ENCODE measurements at regions not wholly inside any gene's neighbourhood (a gene's known extent, or its start where the extent isn't known, plus 50 kb on each side); places are given as distances from the start of the nearest gene placed in this dataset.
"Not testable (repeated sequence)": the region's sequence is repeated elsewhere in the genome, so short reads cannot be mapped to it uniquely, and the experiment has no call there.

DNA sequence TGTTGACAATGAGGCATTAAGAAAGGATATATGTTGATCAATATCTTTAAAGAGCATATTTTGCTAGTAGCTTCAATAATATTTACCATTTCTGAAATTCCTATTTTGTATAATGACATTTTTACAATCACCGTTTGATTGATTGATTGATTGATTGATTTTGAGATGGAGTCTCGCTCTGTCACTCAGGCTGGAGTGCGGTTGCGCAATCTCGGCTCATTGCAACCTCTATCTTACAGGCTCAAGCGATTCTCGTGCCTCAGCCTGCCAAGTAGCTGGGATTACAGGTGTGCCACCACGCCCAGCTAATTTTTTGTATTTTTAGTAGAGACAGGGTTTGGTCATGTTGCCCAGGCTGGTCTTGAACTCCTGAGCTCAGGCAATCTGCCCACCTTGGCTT, 150.9 kb upstream of the TEX13D start:
- H3K4me3 ChIP-seq, H3K27ac ChIP-seq: not testable (repeated sequence)

DNA sequence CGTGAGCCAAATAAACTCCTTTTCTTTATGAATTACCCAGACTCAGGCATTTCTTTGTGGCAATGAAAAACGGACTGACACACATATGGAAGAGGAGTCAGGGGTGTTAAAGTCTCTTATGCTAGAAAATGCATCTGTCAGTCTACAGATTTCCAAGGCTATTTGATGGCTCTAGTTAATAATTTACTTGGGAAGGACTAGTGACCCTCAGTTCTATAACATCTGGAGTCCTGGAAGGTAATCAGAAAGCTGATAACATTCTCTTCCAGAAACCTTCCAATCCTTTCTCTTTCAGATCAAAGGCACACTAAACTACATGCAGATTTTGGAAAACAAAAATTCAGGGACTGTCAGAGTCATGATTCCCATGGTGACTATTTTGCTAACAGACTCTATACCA, 142.0 kb upstream of the TEX13D start:
- Histone ChIP-seq H3K4me3 (no peak overlapping the region), H3K27ac (no peak overlapping the region)

DNA sequence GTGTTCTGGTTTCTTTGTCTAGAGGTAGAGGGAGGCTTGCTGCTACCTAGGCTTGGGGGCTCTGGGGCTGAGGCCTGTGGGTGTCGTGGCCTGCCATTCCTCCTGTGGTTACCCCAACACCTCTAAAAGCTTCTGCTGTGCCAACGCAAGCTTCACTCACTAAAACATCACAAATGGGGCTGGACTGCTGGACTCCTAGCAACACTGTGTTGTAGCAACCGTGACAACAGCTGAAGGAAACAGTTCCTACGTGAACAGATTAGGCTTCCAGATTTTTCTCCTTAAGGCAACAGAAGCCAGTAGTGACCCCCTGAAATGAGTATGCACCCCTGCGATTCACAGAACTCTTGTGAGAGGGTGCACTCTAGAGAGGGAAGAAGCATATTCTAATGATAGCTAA, 138.3 kb upstream of the TEX13D start:
- peak overlapping the region in 1 of 21 experiments; percentile 4 for H3K27ac ChIP-seq
- no peak overlapping the region for H3K4me3 ChIP-seq

DNA sequence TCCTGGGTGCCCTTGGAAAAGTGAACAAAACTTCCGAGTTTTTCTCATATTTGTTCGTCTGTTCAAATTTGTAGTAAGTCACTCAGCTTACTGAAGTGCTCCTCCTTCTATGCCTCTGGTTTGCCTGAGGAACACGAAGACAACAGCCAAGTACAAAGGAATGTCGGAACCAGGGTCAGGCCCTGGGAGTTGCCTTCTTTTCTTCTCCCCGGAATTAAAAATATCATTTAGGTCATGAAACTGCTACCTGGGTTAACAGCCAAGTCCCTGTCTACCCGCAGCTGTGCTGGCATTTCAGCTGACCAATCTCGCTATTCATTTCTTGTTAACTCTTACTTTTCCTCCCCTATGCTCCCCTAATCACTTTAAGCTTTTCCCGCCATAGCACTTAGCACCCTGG, 137.6 kb upstream of the TEX13D start:
- Histone ChIP-seq H3K27ac (peak overlapping the region in 1 of 21 experiments; percentile 23), H3K4me3 (no peak overlapping the region)

DNA sequence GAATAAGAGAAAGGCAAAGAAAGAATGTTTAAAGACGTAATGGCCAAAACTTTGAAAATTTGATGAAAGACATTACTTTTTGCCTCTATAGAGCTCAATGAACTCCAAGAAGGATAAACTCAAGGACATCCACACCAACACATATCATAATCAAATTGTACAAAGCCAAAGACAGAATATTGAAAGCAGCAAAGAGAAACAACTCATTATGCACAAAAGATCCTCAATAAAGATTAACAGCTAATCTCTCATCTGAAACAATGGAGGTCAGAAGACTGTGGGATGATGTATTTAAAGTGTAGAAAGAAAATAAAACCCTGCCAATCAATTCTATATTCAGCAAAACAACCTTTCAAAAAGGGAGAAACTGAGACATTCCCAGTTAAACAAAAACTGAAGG, 129.1 kb upstream of the TEX13D start:
- Histone ChIP-seq H3K27ac (no peak overlapping the region), H3K4me3 (no peak overlapping the region)

DNA sequence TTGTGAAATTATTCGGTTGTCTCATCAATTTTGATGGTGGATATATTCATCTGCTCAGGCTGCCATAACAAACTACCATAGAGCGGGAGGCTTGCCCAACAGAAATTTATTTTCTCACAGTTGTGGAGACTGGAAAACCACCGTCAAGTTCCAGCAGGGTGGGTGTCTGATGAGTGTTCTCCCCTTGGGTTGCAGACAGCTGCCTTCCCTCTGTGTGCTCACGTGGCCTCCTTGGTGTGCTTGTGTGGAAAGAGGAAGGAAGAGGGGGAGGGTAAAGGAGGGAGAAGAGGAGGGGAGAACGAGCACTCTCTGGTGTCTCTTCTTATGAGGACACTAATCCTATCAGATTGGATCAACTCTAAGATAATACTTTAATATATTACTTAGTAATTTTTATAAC, 123.8 kb upstream of the TEX13D start:
- H3K27ac ChIP-seq: no peak overlapping the region
- H3K4me3 ChIP-seq: no peak overlapping the region

DNA sequence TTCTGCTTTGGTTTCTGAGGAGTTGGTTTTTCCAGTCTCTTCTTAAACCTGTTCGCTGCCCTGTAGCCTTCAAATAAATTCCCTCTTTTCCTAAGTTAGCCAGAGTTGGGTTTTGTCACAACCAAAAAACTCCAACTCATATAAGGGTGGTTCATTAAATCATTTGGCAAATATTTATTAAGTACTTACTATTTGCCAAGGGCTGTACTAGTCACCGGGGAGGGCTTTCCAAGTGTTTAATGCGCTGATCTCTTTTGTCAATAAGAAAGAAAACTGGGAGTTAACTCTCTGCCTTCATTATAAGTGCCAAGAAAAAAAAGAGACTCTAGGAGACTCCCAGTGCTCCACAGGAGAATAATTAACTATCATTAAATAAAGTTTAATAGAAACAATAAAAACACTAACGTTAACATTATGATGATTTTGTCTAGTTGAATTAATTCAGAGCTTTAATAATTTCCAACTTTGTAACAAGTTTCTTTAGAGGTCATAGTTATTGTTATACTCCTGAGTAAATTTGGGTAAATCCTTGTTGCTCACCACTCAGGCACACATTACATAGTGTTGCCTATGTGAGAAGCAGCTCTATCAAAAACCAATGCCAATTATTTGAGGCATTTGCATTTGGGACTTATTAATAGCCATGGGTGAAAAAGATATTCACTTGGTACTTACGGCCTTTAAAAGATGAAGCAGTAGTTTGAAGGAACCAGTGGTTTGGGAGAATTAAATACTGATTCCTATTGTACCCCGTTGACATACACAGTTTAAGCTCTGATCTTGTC, 122.5 kb upstream of the TEX13D start:
- no peak overlapping the region for H3K4me3 ChIP-seq
- H3K27ac ChIP-seq: no peak overlapping the region

DNA sequence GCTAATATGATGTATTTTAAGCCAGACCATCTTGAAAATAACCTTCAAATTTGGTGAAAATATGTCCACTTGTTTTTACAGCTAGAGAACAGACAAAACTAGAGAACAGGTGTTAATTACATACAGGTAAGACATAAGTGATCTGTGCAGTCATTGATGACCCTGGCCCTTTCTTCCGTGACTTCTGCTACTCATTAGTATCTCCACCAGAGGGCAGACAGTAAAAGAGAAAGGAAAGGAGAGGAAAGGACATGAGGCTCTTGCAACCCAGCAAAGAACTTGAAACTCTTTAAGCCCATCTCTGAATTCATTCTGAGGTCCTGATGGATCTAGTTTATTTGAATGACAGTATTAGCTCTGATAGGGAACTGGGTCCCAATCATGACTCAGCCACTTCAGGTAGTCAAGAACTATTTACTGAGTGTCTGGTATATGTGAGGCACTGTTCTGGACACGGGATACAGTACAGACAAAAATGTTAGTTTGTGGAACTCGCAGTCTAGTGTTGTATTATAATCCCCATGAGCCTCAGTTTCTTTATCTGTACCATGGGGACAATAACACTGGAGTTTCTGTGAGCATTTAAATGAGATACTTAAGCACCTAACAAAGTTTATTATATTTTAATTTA, 121.0 kb upstream of the TEX13D start:
- Histone ChIP-seq H3K4me3 (no peak overlapping the region), H3K27ac (no peak overlapping the region)

DNA sequence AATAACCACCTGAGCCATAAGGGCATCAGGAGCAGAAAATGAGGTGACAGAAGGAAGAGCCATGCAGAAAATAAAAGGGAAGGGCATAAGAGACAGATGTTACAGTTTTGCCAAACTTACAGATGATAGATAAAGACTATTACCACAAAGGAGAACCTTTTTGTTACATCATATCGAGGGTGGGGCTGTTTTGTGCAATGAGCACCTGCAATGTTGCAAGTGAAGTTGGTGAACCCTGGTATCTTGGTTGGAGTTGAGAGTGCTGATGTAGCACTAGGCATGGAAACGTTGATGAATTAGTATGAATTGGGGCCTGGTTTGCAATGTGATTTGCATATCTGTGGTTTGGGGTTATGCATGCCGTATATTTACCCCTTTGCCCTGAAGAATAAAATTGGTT, 119.8 kb upstream of the TEX13D start:
- Histone ChIP-seq H3K4me3 (no peak overlapping the region), H3K27ac (no peak overlapping the region)

DNA sequence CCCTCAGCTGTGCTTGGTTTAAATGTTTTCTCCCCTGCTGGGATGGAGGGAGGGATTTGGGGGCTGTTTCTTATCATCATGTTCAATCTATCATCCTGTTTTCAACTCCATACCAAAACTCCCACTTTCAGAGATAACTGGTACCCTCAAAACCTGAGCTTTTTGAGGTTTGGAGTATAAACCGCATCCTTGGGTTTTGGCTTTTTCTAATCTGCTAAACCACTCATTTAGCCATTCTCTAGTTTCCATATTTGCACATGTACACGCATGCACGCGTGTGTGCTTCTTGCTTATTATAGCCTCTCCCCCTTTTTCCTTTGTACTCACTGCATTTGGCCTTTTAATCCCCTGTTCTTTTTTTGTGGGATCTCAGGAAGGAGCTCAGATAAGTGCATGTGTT, 116.7 kb upstream of the TEX13D start:
- no peak overlapping the region for H3K4me3 ChIP-seq
- no peak overlapping the region for H3K27ac ChIP-seq

DNA sequence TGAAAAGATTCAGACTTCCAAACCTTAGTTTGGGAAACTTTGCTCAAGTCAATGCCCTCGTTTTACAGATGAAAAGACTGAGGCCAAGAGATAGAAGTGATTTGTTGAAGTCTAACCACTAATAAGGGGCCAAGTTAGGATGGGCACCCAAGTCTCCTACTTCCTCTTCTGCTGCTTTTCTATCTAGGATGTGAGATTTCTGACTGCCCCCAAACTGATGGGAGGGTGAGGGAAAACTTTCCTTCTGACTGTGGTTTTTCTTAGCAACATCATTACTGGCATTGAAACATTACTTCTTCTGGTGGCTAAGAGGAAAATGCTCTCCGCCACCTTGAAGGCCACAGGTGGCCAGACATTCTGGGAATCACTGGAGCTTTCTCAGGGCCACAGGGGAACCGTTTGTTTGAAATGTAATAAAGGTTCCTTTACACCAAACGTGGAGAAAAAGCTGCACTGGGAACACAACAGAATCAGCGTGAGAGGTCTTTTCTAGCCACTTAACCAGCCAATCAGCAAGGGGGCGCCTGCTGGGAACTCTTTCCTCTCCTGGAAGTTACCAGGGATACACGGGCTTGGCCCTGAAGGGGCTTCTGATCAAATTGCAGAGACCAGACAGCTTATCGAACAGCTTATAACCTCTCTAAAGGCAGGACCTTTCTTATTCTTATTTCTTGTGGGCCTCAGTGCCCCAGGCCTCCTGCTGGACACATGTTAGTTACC, 115.9 kb upstream of the TEX13D start:
- H3K27ac ChIP-seq: peak overlapping the region in 9 of 21 experiments; percentile 6 to 76 (median 59)

DNA sequence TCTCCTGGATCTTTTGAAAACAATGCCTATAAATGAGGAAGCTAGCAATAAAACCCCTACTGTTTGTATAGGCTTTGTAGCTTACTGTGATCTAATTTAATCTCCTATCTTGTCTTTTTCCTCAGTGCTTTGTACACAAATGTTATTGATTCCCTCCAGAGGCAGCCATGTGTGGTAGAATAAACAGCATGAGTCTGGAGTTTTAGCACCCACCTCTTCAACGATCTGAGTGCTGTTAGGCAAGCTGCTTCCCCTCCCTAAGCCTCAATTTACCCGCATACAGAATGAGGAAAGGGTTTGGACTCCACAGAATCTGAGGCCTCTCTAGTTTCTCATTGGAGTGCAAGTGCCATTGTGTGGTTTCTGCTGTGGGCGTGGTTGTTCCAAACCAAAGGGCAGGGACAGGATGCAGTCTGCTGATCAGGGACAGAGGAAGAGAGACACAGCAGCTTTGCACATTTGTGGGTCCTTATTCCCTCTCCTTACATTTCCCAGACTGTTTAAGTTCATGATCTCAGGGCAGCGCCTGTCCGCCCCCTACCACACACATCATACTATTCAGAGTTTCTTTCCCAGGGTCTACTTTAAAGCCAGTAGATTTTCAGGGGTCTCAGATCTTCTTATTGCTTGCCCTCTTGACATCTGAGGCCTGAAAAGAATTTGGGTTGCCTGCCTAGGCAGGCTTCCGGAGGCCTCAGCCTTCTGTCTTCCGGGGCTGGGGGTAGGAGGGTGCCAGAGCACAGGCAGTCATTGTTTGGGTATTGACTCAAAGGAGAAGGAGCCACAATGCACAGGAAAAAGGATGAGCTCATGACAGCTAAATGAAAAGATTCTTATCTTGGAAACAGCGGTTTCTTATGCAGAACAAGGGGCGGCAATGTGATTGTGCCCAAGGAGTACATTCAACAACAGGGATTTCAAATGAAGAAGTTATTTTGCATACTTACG, 114.9 kb upstream of the TEX13D start:
- peak overlapping the region in 12 of 21 experiments; percentile 9 to 76 (median 38) for H3K27ac ChIP-seq
- no peak overlapping the region for H3K4me3 ChIP-seq

More for the DNA sequence above, 115.9 kb upstream of the TEX13D start:
- no peak overlapping the region for H3K4me3 ChIP-seq

DNA sequence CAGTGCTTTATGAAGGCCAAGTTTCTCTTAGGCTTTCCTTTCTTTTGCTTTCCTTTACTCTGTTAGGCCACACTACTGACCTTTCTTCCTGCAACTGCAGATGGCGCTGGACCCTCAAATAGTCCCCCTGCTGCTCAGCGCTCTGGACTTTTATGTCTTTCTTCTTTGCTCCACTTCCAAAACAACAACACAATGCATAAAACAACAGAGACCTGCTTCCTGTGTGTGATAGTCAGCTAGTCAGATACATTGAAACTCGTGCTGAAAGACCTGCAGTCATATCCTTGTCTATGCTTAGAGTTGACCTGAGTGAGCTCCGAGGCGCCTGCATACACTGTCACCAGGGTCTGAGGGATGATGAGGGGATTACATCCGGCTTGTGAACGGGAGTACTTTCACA, 108.9 kb upstream of the TEX13D start:
- Histone ChIP-seq H3K27ac (no peak overlapping the region), H3K4me3 (no peak overlapping the region)

DNA sequence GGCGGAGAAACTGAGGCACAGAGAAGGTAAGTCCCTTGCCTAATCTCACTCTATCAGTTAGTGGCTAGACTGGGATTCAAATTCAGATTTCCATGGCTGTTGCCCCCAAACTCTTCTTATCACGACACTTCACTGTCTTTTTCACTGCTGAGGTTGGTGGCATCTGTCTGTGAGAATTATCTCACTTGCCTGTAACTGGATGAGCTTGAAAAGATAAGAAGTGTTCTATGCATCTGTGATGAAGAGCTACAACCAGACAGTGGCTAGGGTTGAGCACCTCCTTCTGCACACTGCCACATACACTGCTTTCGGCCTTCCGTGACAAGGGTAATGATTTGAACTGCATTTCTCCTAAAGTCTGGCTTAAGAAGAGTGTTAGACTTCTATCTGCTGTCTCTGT, 107.9 kb upstream of the TEX13D start:
- Histone ChIP-seq H3K27ac (no peak overlapping the region), H3K4me3 (no peak overlapping the region)

DNA sequence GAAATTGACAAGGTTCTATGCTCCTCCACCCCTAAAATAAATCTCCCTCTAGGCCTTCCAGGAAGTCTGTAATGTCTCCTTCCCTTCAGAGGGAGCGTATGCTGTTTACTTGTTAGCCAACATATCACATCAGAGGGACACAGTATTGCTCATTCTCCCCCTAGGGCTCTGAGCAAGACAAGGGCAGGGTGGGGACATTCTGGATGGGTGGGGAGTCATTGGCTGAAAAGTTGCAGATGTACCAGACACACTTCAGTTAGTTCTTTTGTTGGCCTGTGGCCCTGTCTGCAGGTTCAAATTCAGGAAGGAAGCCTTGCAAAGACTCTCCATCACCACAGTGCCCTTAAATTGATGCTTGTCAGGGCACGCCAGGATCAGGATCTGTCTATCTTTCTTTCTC, 106.3 kb upstream of the TEX13D start:
- H3K27ac ChIP-seq: no peak overlapping the region
- H3K4me3 ChIP-seq: no peak overlapping the region

DNA sequence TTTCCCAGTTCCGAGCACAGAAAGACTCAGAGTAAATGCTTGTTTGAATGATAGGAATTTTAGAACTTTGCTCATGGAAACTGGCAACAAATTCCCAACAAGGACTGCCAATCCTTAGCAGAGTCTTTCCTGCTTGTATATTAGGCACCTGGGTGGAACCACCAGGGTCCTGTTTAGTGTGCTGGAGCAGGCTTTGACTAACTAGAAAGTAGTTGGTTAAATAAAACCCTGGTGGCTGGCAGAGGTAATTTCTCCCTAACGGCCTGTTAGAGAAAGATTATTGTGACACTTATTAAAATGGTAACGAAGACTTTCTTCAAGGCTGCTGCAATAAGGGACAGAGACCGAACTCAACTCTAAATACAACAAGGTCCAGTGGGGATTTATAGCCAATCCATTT, 103.6 kb upstream of the TEX13D start:
- no peak overlapping the region for H3K4me3 ChIP-seq
- no peak overlapping the region for H3K27ac ChIP-seq

DNA sequence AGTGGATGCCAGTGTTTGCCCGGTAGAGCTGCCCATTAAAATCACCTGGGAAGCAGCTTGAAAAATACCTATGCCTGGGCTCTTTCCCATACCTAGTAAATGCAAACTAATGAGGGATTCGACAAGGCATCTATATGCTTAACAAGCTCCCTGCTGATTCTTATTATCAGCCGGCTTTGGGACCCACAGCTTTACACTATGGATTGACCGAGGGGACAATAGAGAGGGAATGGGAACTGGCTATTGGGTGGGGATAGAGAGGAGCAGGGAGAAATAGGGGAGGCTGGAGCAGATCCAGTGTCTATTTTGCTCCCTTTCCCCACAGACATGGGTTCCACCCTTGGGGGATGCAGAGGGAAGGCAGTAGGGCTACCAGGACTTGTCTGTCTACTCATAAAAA, 103.1 kb upstream of the TEX13D start:
- H3K4me3 ChIP-seq: no peak overlapping the region
- no peak overlapping the region for H3K27ac ChIP-seq

DNA sequence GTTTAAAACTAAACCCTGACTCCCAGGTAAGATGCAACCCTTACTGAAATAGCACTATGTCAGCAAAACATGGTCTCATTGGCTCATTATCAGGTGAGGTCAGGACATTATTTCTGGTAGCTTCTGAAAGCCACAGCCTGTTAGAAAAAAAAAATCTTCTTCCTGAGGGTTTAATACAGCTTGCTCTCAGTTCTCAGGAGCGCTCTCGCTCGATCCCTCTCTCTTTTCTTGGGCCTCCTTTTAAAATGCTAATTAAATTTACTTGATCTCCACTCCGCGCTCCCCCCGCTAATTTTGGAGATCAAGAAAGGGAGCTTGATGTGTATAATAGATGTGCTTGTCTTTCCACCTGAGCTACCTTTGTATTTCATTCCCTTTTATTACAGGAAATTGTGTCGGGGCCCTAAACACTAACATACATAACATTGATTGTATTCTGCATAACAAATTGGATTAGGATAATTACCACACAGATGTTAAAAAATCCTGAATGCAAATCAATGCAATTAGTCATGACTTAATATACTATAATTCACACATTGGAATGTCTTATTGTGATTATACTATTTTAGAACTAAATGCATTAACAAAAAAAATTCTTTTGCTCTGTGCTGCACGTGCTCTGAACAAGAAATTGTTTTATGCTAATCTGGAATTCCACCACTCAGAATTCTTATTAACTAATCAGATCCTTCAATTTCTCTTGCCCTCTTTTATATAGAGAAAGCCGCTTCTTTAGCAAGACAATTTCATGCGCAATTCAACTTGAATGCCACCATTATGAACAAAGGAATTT, 101.6 kb upstream of the TEX13D start:
- Histone ChIP-seq H3K4me3 (no peak overlapping the region), H3K27ac (no peak overlapping the region)

DNA sequence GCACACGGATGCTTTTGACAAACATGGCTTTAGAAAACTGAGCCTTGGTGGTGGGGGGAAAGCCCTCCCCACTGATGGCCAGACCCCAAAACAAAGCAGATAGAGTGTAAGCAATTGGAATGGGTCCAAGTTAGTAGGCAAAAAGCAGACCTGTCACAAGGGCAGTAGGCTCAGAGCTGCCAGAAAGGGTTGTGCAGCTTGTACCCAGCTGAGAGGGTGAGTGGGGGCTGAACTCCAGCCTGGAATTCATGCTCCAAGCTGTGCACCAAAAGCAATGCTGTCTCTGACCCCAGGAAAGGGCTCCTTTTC, 101.1 kb upstream of the TEX13D start:
- H3K27ac ChIP-seq: no peak overlapping the region

More for the DNA sequence above, 101.1 kb upstream of the TEX13D start:
- H3K4me3 ChIP-seq: no peak overlapping the region

Measured in skin epidermis (tissue), 12 donors.